PC-3 (cell line): ENCODE measurements at regions not wholly inside any gene's neighbourhood (a gene's known extent, or its start where the extent isn't known, plus 50 kb on each side); places are given as distances from the start of the nearest gene placed in this dataset.
"Not testable (repeated sequence)": the region's sequence is repeated elsewhere in the genome, so short reads cannot be mapped to it uniquely, and the experiment has no call there.

ENCODE experiments used
- CTCF ChIP-seq: fragments of 300-600 bp; sonication (generic); conservative IDR thresholded peaks from 2 replicates; pipeline ENCODE4 v1.5.1; 2017; ENCODE audit warnings: antibody characterized with exemption, low read depth, mild to moderate bottlenecking, low read length
- EZH2 ChIP-seq: fragments of 300-600 bp; sonication (generic); IDR thresholded peaks from one replicate; pipeline ENCODE4 v1.6.1; 2017; ENCODE audit warnings: antibody characterized with exemption, mild to moderate bottlenecking, low read length; ENCODE audit not compliant: unreplicated experiment

GRCh38 chr5:36555035-36555434, 51.4 kb upstream of the SLC1A3 start:
- TF ChIP-seq CTCF, EZH2: not testable (repeated sequence)
